H1 (cell line): ENCODE measurements at regions not wholly inside any gene's neighbourhood (a gene's known extent, or its start where the extent isn't known, plus 50 kb on each side); places are given as distances from the start of the nearest gene placed in this dataset.

Experiments
- ASH2L ChIP-seq: fragments of 200-600, 300-600 bp; sonication (generic); IDR thresholded peaks from one replicate; pipeline ENCODE4 v1.7.1; 2017; ENCODE audit warnings: low read length
- ATF2 ChIP-seq: IDR thresholded peaks from 2 replicates; pipeline ENCODE4 v1.6.1; 2012; ENCODE audit warnings: low read length, inconsistent platforms
- CTBP2 ChIP-seq: IDR thresholded peaks from 2 replicates; pipeline ENCODE4 v1.7.0; 2011; ENCODE audit warnings: borderline replicate concordance, mild to moderate bottlenecking, moderate library complexity, mixed read lengths, low read length; ENCODE audit not compliant: insufficient read depth, insufficient read length
- TAF1 ChIP-seq: IDR thresholded peaks from 2 replicates; pipeline ENCODE4 v1.6.1; 2011; ENCODE audit warnings: mild to moderate bottlenecking, low read depth, low read length

DNA sequence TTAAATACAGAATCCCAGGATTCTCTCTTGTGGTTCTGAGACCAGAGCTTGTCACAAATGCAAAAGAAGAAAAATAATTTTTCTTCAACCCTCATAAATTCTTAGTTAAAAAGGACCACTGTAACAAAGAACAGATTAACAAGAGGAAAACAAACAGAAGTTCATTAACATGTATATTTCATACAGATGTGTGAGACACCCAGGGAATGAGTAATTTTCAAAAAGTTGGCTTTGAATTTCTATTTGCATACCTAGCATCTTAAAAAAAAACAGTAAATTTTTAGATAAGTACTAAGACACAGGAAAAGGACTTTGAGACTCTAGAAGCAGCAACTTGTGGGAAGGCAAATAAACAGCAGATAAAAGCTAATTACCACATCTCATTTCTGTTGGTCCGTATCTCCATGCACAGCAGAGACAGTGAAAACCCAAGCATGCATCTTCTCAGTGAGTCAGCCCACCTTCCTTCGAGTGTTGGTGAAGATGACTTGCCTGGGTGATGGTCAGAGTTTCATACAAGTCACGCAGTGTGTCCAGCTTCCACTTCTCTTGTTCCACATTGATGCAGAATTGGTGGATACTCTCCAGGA, 399.9 kb upstream of the ADAMTS5 start (continued):
- TF ChIP-seq ATF2 (no peak), CTBP2 (no peak), ASH2L (no peak), TAF1 (no peak)
- TF ChIP-seq, all 59 proteins: peak for 0
